ENCODE measurements at regions not wholly inside any gene's neighbourhood (a gene's known extent, or its start where the extent isn't known, plus 50 kb on each side); places are given as distances from the start of the nearest gene placed in this dataset.

DNA sequence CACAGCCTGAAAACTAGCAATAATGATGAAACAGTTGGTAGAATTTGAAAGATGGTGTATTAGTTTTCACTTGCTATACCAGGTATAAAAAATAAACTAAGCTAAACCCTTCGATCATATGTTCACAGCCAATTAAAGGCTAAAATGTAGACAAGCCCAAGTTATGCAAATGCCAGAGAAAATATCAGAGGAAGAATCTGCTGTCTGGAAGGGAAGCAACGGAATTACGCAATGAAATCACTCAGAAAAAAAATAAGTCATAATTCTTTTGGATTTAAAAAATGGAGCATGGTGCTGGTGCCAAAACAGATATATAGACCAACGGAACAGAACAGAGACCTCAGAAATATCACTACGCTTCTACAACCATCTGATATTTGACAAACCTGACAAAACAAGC is 108.3 kb downstream of the ARL4C start:
- TF ChIP-seq, protein P1, sequence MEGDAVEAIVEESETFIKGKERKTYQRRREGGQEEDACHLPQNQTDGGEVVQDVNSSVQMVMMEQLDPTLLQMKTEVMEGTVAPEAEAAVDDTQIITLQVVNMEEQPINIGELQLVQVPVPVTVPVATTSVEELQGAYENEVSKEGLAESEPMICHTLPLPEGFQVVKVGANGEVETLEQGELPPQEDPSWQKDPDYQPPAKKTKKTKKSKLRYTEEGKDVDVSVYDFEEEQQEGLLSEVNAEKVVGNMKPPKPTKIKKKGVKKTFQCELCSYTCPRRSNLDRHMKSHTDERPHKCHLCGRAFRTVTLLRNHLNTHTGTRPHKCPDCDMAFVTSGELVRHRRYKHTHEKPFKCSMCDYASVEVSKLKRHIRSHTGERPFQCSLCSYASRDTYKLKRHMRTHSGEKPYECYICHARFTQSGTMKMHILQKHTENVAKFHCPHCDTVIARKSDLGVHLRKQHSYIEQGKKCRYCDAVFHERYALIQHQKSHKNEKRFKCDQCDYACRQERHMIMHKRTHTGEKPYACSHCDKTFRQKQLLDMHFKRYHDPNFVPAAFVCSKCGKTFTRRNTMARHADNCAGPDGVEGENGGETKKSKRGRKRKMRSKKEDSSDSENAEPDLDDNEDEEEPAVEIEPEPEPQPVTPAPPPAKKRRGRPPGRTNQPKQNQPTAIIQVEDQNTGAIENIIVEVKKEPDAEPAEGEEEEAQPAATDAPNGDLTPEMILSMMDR (conservative IDR thresholded peaks at IDR 0.05; ENCODE audit: low read length) = no peak
- TF ChIP-seq EZH2phosphoT487 (IDR thresholded peaks at IDR 0.05; ENCODE audit: borderline replicate concordance) = no peak

Measured in Loucy (cell line).